Skin of body (tissue), 1 donor: ENCODE measurements at regions not wholly inside any gene's neighbourhood (a gene's known extent, or its start where the extent isn't known, plus 50 kb on each side); places are given as distances from the start of the nearest gene placed in this dataset.

Experiments
- DNase-seq: peaks from one replicate; lab custom pipeline; 2025; lab: John Stamatoyannopoulos, UW

DNA sequence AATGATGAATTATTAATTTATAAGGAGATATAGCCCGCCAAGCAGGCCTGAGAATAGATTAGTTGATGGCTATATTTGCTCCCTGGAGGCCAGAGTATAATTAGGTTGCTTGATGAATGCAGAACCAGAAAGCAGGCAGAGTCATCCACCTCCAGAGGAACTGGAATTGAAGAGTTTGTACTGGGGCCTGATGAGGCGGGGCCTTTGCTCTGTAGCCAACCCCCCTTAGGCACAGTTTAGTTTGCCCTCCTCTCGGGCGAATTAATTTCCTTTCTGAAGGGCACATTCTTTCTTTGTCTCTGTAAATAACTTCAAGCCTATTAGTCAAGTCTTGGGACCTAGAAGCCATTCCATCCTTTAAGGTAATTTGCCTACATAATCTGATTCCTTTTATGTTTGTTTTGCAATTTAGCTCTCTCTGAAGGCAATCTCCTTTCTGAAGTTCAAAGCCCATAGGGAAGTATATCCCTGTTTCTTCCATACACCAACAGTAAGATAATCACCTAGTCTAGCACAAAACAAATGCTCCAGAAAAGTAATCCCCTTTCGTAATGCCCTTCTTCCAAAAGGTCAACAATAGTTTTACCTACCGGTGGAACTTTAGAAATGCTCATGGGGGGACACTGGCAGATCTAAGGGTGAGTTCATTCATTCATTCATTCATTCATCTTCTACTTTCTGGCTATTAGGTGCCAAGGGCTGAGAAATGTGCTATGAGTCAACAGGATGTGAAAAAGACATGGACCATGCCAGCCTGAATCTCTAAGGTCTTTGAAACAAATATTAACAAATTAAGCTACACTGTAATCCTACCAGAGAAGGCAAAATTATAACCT is 84.8 kb upstream of the NUDT4 start:
- DNase-seq = no peak

DNA sequence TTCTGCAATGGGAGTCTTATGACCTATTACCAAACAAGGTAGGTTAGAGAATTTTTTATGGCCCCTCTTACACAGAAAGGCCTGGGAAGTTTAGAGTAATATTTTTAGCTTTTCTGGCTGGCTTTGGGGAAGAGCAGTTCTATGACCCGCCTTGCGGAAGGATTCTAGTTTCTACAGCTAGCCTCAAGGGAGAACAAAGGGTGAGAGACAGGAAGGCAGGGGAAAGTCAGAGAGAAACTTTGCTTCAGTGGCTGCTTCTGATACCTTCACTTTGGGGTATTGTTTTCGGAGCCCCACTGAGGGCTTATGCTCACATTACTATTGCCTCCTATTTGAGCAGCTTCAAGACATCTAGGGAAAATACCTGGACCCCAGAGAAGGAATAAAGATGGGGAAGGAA is 80.7 kb upstream of the NUDT4 start:
- DNase-seq = no peak

DNA sequence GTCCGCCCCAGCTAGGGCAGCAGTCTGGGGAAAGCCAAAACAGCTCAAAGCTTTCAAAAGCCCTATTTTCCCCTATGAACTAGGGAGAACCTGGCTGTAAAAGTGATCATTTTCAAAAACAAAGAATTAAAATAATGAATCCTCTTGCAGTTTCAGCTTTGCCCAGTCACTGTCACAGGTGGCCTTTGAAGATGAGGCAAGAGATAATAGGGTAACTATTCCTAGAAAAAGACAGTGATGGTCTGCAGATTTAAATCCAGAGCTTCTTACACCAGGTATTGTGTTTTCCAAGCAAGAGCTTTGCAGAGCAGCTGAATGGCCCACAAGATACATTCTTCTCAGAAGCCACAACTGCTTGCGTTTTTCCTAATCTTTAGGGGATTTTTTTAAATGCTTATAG is 80.2 kb upstream of the NUDT4 start:
- DNase-seq = no peak

DNA sequence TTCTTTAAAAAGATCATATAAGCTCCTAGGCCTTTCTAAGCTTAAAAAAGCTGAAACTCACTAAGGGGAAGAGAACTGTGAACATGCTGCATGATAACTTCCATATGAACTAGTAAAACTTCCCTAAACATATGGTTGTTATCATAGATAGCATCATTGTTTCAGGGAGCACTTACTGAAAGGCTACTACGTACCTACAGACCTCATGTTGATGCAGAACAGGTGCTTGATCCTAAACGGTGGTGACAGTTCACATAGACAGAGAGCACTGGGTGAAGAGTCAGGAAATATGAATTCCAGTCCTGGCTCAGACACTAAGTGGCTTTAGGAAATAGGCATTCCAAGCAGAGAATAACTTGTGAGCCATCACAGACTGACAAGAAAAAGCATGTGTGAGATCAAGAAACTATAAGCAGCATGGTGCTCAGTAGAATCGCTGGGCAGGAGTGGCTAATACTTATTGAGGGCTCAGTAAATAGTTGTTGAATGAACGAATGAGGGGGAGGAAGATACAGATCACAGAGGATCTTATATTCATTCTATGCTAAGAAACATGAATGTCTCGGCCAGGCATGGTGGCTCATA is 78.4 kb upstream of the NUDT4 start:
- peak; percentile 27 for DNase-seq

DNA sequence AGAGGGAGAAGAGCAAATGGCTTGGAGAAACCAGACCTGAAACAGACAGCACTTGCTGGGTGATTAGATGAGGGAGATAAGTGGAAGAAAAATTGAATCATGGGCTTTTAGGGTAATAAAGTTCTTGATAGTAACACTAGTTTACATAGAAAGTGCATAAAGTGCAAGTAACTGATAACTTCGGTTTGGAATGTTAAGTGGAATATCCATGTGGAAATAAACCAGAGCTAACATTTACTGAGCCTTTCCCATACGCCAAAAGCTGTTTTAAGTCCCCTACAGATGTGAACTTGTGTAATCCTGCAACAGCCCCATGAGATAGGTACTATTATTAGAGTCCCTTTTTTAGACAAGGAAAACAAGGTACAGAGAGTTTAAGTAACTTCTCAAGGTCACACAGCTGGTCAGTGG is 77.1 kb upstream of the NUDT4 start:
- DNase-seq = no peak

DNA sequence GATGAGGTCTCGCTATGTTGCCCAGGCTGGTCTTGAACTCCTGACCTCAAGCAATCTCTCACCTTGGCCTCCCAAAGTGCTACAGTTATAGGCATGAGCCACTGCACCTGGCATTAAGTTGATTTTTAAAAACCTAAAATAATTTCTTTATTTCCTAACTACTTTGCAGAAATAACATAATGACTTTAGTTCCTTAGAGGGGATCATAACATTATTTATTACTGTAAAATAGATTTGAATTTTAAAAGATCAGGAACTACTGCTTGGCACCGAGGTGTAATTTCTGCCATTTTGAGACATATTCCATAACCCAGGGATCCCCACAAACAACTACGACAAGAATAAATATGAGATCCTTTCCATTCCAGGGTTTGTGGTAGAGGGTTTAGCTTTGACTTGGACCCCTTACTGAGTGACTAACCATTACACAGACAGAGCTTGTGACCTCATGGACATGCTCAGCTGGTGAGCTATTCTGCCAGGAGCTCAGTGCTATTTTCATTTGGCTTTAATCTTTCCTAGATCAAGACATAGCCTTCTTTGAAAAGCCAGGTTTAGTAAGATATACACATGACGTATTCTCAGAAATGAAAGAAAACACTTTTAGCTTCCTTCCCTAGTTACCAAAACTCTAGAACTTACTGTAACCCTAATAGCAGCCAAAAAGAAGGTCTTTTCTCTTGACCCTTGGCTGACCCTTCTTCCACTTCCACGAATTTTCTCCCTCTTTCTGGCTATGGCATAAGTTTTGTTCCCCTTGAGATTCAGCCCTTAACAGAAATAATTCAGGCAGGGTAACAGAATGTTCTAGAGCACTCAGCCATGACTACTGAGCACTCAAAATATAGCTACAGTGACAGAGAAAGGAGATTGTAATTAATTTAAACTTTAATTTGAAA is 75.1 kb upstream of the NUDT4 start:
- no peak for DNase-seq

DNA sequence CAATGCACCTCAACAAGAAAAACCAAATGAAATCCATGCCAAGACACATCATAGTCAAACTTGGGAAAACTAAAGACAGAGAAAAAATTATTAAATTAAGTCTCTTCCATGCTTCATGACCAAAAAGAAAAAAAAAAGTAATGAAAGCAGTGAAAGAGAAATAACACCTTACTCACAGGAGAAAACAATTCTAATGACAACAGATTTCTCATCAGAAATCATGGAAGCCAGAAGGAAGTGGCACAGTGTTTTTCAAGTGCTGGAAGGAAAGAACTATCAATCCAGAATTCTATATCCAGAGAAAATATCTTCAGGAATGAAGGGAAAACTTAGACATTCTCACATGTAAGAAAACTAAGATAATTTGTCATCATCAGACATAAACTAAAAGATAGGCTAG is 71.1 kb upstream of the NUDT4 start:
- no peak for DNase-seq

DNA sequence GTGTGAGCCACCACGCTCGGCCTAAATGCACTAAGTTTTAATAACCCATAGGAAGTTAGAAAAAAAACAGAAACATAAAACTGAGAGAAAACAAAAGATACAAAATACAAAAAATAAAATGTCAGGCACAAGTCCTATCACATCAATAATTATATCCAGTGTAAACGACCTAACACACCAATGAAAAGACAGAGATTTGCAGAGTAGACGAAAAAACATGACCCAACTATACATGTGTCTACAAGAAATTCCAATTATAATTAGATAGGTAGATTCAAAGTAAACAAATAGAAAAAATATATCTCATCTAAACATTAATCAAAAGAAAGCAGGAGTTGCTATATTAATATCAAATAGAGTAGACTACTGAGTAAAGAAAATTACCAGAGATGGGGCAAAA is 69.4 kb upstream of the NUDT4 start:
- no peak for DNase-seq

DNA sequence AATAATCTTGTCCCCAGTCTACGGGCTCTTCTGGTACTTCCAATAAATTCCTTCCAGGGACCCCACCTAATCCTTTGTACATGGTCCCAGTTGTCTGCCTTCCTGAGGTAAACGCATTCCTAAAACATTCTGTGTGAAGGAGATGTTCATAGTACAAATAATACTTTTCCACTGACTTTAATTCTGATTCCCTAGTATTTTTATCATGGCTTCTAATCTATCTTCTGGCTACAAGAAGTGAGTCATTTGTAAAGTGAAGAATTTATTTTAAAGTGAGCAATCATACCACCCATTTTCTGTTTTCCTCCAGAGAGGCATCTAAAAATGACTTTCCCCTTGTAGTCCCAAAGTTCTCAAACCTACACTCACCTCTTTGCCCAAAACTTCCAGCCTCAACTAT is 65.9 kb upstream of the NUDT4 start:
- DNase-seq = no peak

DNA sequence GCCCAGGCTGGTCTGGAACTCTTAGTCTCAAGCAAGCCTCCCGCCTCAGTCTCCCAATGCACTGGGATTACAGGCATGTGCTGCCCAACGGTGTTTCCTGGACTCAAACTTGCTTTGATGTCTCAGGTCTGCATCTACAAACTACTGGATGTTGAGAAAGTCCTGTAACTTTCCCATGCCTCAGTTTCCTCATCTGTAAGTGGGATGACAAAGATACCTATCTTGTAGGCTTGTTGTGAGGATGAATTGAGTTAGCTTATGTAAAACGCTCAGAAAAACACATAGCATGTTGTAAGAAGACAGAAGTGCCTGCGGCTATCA is 63.6 kb upstream of the NUDT4 start:
- DNase-seq = no peak

DNA sequence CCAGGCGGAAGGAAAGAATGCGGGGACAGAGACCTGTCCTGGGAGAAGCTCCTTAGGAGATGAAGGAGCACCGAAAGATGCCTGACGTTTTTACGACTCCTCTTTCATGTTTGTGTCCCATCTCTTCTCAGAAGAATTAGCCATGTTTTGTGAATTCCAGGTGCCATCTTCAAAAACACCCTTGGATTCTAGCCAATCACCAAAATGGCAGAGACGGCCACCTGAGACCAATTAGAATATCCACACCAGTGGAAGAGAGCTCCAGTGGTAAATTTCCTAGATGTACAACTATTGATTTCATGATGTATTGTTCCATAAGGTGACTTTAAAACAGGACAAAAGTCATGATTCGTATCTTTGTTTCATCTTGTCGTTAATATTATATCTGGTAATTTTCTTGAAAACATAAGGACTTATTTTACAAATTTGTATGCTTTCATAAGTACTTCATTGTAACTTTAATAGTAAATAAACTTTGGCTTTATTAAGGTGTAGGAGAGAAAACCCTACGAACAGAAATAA is 62.3 kb upstream of the NUDT4 start:
- no peak for DNase-seq

DNA sequence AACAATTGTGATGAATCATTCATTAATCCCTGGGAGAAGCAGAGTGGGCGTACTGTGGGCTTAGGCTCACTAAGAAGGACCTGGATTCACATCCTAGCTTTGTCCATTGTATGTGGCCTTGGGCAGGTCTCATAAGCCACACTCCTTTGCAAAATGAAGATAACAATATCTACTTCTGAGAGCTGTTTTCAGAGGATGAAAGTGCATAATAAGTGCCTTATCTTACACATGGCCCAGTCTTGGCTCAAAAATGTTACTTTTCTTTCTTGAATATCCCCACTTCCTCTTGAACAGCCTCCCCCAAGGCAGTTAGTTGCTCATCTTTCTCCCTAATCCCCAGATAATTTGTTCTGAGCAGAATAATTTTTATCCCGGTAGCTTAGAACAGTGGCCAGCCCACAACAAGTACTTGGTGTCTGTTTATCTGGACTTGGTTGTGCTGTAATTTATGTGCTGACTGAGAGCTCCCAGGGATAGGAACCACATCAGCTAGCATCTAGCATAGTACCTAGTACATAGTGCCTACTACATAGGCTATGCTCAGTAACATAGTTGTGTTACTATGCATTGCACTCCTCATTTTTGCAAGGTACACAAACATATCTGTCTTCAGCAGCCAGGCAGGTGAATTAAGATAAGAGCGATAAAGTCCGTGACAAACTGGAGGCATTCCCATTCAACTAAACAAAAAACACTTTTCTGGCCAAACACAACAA is 61.7 kb upstream of the NUDT4 start:
- DNase-seq = no peak

DNA sequence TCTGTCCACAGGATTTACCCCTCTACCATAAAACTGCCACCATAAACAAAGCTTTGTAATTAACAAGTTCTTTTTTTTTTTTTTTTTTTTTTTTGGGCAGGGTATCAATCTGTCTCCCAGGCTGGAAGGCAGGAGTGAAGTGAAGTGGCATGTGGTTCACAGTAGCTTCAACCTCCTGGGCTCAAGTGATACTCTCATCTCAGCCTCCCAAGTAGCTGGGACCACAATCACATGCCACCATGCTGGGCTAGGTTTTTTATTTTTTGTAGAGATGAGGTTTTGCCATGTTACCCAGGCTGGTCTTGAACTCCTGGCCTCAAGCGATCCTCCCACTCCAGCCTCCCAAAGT is 61.1 kb upstream of the NUDT4 start:
- no peak for DNase-seq

DNA sequence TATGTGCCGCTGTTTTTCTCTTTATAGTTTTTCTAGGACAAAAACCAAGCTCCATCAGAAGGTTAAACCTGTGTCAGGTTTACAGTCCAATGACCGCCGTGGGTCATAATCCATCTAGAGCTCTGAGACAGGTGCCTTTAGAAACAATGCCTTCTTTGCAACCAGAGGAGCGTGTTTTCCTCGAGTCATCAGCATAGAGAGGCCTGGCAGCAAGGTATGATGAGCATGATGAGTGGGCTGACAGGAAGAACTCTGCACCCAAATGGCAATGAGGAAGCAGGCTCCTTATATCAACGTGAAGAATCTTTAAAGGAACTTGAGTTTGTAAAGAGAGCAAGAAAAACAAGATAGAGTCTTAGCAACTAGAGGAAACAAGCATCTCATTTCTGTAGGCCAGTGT is 60.5 kb upstream of the NUDT4 start:
- no peak for DNase-seq

DNA sequence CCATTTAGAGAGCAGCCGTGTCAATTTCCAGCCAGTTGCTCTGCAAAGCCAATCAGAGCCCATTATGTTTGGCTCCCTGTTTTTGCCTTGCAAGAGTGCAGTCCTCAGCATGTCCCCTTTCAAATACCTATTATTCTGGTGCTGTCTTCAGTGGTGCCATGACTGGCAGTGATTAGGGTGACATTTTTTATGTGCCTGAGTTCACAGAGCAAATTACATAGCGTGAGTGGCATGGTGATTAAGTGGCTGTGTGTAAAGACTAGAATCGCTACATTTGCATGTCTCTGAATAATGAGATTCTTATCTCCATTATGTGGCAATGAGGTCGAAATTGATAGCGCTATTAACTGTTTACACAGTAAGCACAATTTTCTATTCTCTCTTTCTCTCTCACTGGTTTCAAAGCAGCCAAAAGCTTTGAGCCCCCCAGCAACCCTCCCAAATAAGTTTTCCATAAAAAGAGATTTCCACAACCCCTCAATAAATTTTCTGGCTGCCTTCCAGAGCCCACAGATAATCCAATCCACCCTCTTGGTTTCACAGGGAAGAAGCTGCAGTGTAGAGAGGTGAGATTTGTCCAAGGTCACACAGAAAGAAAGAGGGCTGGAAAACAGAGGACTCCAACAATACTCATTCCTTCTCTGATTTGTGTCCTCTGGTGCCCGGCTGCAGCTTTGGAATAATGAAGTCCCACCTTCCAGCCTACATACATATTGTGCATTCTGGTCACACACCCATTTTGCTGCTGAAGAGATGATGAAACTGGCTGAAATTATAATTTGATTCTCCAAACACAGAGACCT is 58.8 kb upstream of the NUDT4 start:
- DNase-seq = no peak

DNA sequence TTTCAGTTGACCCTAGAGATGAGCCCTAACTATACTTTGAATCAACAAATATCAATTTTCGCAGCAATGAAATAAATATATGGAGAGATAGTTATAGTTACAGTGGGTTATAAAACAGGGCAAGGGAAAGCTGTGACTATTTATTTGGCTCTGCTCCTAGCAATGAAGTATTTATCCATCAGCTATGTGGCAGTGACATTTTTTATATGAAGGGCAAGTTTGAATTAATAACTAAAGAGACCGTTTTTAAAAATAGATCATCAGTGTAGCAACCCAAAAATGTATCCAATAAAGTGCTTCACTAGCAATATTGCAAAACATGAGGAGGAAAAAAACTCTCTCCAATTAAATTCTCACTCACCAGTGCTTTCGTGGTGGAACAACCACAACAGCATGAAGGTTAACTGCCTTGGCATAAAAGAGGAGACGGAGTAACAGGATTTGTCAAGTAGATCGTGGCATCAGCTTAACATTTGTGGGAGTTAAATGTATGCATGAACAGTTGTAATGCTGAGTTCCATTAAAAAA is 58.1 kb upstream of the NUDT4 start:
- DNase-seq = no peak

DNA sequence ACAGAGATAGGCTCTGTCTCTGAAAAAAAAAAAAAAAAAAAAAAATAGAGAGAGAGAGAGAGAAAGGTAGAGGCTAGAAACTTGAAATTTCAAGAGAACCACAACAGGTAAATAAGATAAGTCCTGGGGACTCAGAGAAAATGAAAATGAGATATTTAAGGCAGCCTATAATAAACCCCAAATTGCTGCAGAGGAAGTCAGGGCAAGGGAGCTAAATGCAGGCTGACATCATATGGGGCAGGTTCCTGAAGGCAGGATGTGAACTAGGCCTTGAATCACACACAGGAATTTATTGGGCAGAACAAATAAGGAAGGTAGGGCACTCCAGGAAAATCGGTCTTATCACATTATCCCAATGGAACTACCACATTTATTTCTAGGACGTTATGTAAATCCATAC is 54.9 kb upstream of the NUDT4 start:
- no peak for DNase-seq

DNA sequence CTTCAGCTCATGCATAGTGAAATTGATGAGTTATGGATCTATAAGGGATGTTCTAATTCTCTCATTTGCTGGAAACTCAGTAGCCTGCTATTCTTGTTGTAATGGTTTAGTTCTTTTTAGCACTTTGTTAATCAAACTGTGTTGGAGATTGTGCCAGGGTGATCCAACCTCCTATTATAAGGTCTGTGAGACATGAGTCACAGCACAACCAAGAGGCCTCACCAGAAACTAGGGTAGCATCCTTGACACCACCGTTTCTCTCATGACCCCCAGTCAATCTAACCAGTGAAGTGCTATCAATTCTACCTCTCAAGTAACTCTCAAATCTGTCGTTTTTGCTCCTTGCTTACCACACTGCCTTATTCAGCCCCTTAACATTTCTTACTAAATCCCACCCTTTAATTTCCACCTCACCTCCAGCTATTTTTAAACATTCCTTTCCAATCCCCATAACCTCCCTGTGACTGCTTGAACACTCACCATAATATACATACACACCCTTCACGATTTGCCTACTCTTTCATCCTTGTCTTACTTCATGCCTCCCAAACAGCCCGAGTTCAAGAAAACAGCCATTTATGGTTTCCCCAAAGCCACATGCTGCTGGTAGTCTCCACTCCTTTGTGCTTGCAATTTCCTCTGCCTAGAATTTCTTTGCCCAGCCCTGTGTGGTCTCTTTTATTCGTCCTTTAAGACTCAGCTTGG is 53.9 kb upstream of the NUDT4 start:
- no peak for DNase-seq

DNA sequence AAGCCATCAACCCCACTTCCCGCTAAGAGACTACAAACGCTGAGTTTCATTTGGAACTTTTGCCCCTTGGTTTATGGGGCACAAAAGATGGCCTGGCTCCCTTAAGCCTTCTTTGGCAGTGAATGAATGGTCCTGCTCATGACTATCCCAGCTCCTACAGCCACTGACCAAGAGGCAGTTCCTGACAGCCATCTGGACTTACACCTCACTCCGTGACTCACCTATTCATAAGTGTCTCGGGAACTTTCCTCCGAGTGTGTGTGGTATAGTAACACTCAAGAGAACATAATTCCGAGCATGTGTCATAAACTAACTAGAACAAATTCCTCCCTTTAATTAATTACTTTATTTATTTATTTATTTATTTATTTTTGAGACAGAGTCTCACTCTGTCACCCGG is 51.9 kb upstream of the NUDT4 start:
- no peak for DNase-seq
